ENCODE measurements at regions not wholly inside any gene's neighbourhood (a gene's known extent, or its start where the extent isn't known, plus 50 kb on each side); places are given as distances from the start of the nearest gene placed in this dataset.

- Mint-ChIP-seq H3K4me1 (ENCODE audit: low read depth, unreplicated experiment) (no peaks in the 10 kb centered on the region), H3K9me3 (ENCODE audit: unreplicated experiment) (no peaks in the 10 kb centered on the region), H3K4me3 (ENCODE audit: unreplicated experiment) (no peak overlapping the region), H3K27me3 (ENCODE audit: insufficient read depth, unreplicated experiment) (no peaks in the 10 kb centered on the region), H3K36me3 (ENCODE audit: insufficient read depth, unreplicated experiment) (no peaks in the 10 kb centered on the region), H3K27ac (ENCODE audit: unreplicated experiment) (no peak overlapping the region)
- BruUV-seq (replicated peaks) = no TSS peak
- ChIA-PET CTCF (no interaction called here), POLR2A (no interaction called here)
- intact Hi-C loops (cut with micrococcal nuclease; ENCODE audit: unreplicated experiment) = no loop called here
- Histone ChIP-seq H3K4me1 (no peaks in the 10 kb centered on the region), H3K27me3 (replicated peaks; ENCODE audit: control insufficient read depth, insufficient read depth, low read length) (no peaks in the 10 kb centered on the region), H3K4me3 (ENCODE audit: low read depth, low read length) (no peak overlapping the region), H3K9me3 (no peaks in the 10 kb centered on the region), H3K36me3 (ENCODE audit: control insufficient read depth, insufficient read depth, low read length) (no peaks in the 10 kb centered on the region)
- TF ChIP-seq CTCF (IDR thresholded peaks at IDR 0.05; ENCODE audit: insufficient read depth in 1 of 2, low read depth in 1 of 2, low read length in 1 of 2, severe bottlenecking in 1 of 2, unreplicated experiment in 1 of 2) = no peak
- no peak for DNase-seq
Measured at GRCh38 chr4:111519683-111520082, 625.6 kb upstream of the FAM241A start.

GRCh38 chr4:111530446-111530845, 614.8 kb upstream of the FAM241A start:
- Mint-ChIP-seq H3K36me3 (ENCODE audit: insufficient read depth, unreplicated experiment) (no peaks in the 10 kb centered on the region), H3K9me3 (ENCODE audit: unreplicated experiment) (no peaks in the 10 kb centered on the region), H3K4me3 (ENCODE audit: unreplicated experiment) (no peak overlapping the region), H3K27ac (ENCODE audit: unreplicated experiment) (no peak overlapping the region), H3K27me3 (ENCODE audit: insufficient read depth, unreplicated experiment) (no peaks in the 10 kb centered on the region), H3K4me1 (ENCODE audit: low read depth, unreplicated experiment) (no peaks in the 10 kb centered on the region)
- BruUV-seq (replicated peaks) = no TSS peak
- CTCF ChIA-PET = no interaction called here
- Histone ChIP-seq H3K27me3 (replicated peaks; ENCODE audit: control insufficient read depth, insufficient read depth, low read length) (no peaks in the 10 kb centered on the region), H3K36me3 (ENCODE audit: control insufficient read depth, insufficient read depth, low read length) (no peaks in the 10 kb centered on the region), H3K9me3 (no peaks in the 10 kb centered on the region), H3K4me1 (peaks cover 2% of the 10 kb centered on the region), H3K4me3 (ENCODE audit: low read depth, low read length) (no peak overlapping the region)
- no peak for DNase-seq
- TF ChIP-seq CTCF (IDR thresholded peaks at IDR 0.05; ENCODE audit: insufficient read depth in 1 of 2, low read depth in 1 of 2, low read length in 1 of 2, severe bottlenecking in 1 of 2, unreplicated experiment in 1 of 2) = no peak
- intact Hi-C loops (cut with micrococcal nuclease; ENCODE audit: unreplicated experiment) = no loop called here
- POLR2A ChIA-PET = no interaction called here

GRCh38 chr4:111535792-111536191, 609.5 kb upstream of the FAM241A start:
- no peaks in the 10 kb centered on the region for H3K9me3 ChIP-seq
- intact Hi-C loops (cut with micrococcal nuclease; ENCODE audit: unreplicated experiment) = no loop called here
- ChIA-PET CTCF (no interaction called here), POLR2A (no interaction called here)
- no peak for DNase-seq
- no TSS peak for BruUV-seq (replicated peaks)
- TF ChIP-seq CTCF (IDR thresholded peaks at IDR 0.05; ENCODE audit: insufficient read depth in 1 of 2, low read depth in 1 of 2, low read length in 1 of 2, severe bottlenecking in 1 of 2, unreplicated experiment in 1 of 2) = no peak
- H3K4me1 Mint-ChIP-seq (ENCODE audit: low read depth, unreplicated experiment) = no peaks in the 10 kb centered on the region
- H3K4me3 Mint-ChIP-seq (ENCODE audit: unreplicated experiment) = no peak overlapping the region
- no peaks in the 10 kb centered on the region for H3K27me3 Mint-ChIP-seq (ENCODE audit: insufficient read depth, unreplicated experiment)
- H3K4me3 ChIP-seq (ENCODE audit: low read depth, low read length) = no peak overlapping the region
- no peaks in the 10 kb centered on the region for H3K36me3 ChIP-seq (ENCODE audit: control insufficient read depth, insufficient read depth, low read length)
- no peaks in the 10 kb centered on the region for H3K36me3 Mint-ChIP-seq (ENCODE audit: insufficient read depth, unreplicated experiment)
- peaks cover 10% of the 10 kb centered on the region for H3K4me1 ChIP-seq
- H3K27me3 ChIP-seq (replicated peaks; ENCODE audit: control insufficient read depth, insufficient read depth, low read length) = no peaks in the 10 kb centered on the region
- no peaks in the 10 kb centered on the region for H3K9me3 Mint-ChIP-seq (ENCODE audit: unreplicated experiment)
- H3K27ac Mint-ChIP-seq (ENCODE audit: unreplicated experiment) = no peak overlapping the region
